K562 (cell line): ENCODE measurements at regions not wholly inside any gene's neighbourhood (a gene's known extent, or its start where the extent isn't known, plus 50 kb on each side); places are given as distances from the start of the nearest gene placed in this dataset.

Experiments used
- ATAC-seq: fragments of 200-7000 bp; cut with Tn5 transposase; 3 replicates; pipeline ENCODE4 v1.9.1; 2020; ENCODE audit warnings: moderate library complexity
- BruUV-seq: library from RNA; stranded (reverse); fragments of 400-500 nt; replicated peaks from 2 replicates; lab custom pipeline; 2021; lab: Mats Ljungman, UMichigan
- CTCF ChIA-PET: fragments of 300-600 bp; formaldehyde crosslinking; extraction: SDS; loops from one replicate; lab custom pipeline; 2021; ENCODE audit warnings: low intra/inter-chr PET ratio; lab: Yijun Ruan, JAX
- POLR2A ChIA-PET: fragments of 300-600, 350-650 bp; sonication (Branson Sonifier 250); formaldehyde crosslinking; extraction: SDS; loops from one replicate; lab custom pipeline; 2021; ENCODE audit warnings: antibody characterized with exemption, inconsistent platforms; lab: Yijun Ruan, JAX
- DNase-seq, 4 experiments: peaks; one replicate each; pipeline versions ENCODE4 v3.0.0 to v3.0.0-alpha.2; 2011 to 2018; ENCODE audit warnings: low spot score in 3 of 4, mixed read lengths in 3 of 4; ENCODE audit errors: extremely low read depth in 1 of 4
- FAIRE-seq: peaks from 2 replicates; lab custom pipeline; 2011; peaks lifted over from hg19 to GRCh38; lab: Jason Lieb, UNC
- H2AFZ ChIP-seq: 2 replicates; pipeline ENCODE4 v1.6.0; 2011; ENCODE audit warnings: low read depth, low read length, control low read depth, inconsistent platforms
- H3K27ac ChIP-seq: fragments of 200-600 bp; 3 replicates; pipeline ENCODE4 v1.8.0; 2011; ENCODE audit warnings: low read depth, mild to moderate bottlenecking, control low read depth, inconsistent platforms, low read length, moderate library complexity, mixed read lengths; ENCODE audit errors: extremely low read depth
- H3K27me3 ChIP-seq, 2 experiments: fragments of 300-600 bp in 1 of 2; 2 replicates in 1 of 2; 3 replicates in 1 of 2; pipeline versions ENCODE4 v1.6.0 to v1.8.0; 2011; ENCODE audit warnings: inconsistent platforms in 2 of 2, low read length in 2 of 2, mild to moderate bottlenecking in 1 of 2, mixed read lengths in 1 of 2, moderate library complexity in 1 of 2; ENCODE audit not compliant: control insufficient read depth in 2 of 2, insufficient read depth in 2 of 2
- H3K36me3 ChIP-seq: fragments of 300-600 bp; 3 replicates; pipeline ENCODE4 v1.8.0; 2011; ENCODE audit warnings: mild to moderate bottlenecking, low read length, inconsistent platforms; ENCODE audit not compliant: control insufficient read depth, insufficient read depth
- H3K4me1 ChIP-seq, 2 experiments: fragments of 200-600 bp in 1 of 2; replicated peaks in 1 of 2; 2 replicates in 1 of 2; 3 replicates in 1 of 2; pipeline versions ENCODE4 v1.5.1 to v1.8.0; 2011; ENCODE audit warnings: inconsistent platforms in 2 of 2, low read length in 2 of 2, mild to moderate bottlenecking in 1 of 2, mixed read lengths in 1 of 2, moderate library complexity in 1 of 2; ENCODE audit not compliant: control insufficient read depth in 2 of 2, insufficient read depth in 2 of 2
- H3K4me2 ChIP-seq: 2 replicates; pipeline ENCODE4 v1.6.1; 2011; ENCODE audit warnings: low read length, control low read depth, inconsistent platforms, mixed read lengths; ENCODE audit not compliant: insufficient read depth
- H3K4me3 ChIP-seq: fragments of 200-600 bp; sonication (generic), shearing (Covaris generic); 2 replicates; pipeline ENCODE4 v1.5.1; 2016; ENCODE audit warnings: control low read depth, inconsistent platforms
- H3K79me2 ChIP-seq: fragments of 200-600 bp; 3 replicates; pipeline ENCODE4 v1.8.0; 2011; ENCODE audit warnings: low read length, inconsistent platforms; ENCODE audit not compliant: control insufficient read depth, insufficient read depth
- H3K9ac ChIP-seq, 2 experiments: 2 replicates each; pipeline versions ENCODE4 v1.6.0 to v1.6.1; 2011; ENCODE audit warnings: low read depth in 2 of 2, low read length in 2 of 2, control low read depth in 1 of 2, inconsistent platforms in 1 of 2, mild to moderate bottlenecking in 1 of 2, mixed read lengths in 1 of 2; ENCODE audit not compliant: insufficient read depth in 1 of 2
- H3K9me1 ChIP-seq: one replicate; pipeline ENCODE4 v1.6.0; 2011; ENCODE audit warnings: inconsistent platforms, mild to moderate bottlenecking, low read length, moderate library complexity; ENCODE audit not compliant: control insufficient read depth, insufficient read depth
- H3K9me3 ChIP-seq: replicated peaks from 2 replicates; pipeline ENCODE4 v1.5.1; 2011; ENCODE audit warnings: low read depth, low read length, inconsistent platforms; ENCODE audit not compliant: control insufficient read depth, insufficient read depth
- H4K20me1 ChIP-seq: replicated peaks from 2 replicates; pipeline ENCODE4 v1.6.1; 2011; ENCODE audit warnings: low read length, inconsistent platforms, mixed read lengths; ENCODE audit not compliant: control insufficient read depth, insufficient read depth
- BCL6 ChIP-seq: fragments of 250-450 bp; sonication (Bioruptor Pico); IDR thresholded peaks from 2 replicates; pipeline ENCODE4 v1.4.0; 2020
- CHAMP1 ChIP-seq: fragments of 450-650 bp; IDR thresholded peaks from 2 replicates; pipeline ENCODE4 v1.6.1; 2016; ENCODE audit warnings: mild to moderate bottlenecking
- CHD4 ChIP-seq: fragments of 200-600 bp; sonication (generic); IDR thresholded peaks from 3 replicates; pipeline ENCODE4 v1.6.1; 2012; ENCODE audit warnings: low read depth, mild to moderate bottlenecking, mixed read lengths, low read length, inconsistent platforms; ENCODE audit not compliant: insufficient read depth, insufficient replicate concordance, poor library complexity, severe bottlenecking
- ETV5 ChIP-seq: sonication (generic); formaldehyde crosslinking; IDR thresholded peaks from 2 replicates; pipeline ENCODE4 v1.4.0; 2020; ENCODE audit warnings: low read depth, mild to moderate bottlenecking, missing genetic modification reagents
- HMBOX1 ChIP-seq: sonication (generic); IDR thresholded peaks from 2 replicates; pipeline ENCODE4 v1.6.1; 2016
- HNRNPK ChIP-seq: fragments of 200-400 bp; formaldehyde crosslinking; IDR thresholded peaks from one replicate; pipeline ENCODE4 v1.6.1; 2018; ENCODE audit warnings: mild to moderate bottlenecking, low read depth, low read length; ENCODE audit not compliant: poor library complexity, severe bottlenecking
- PRMT5 ChIP-seq: sonication (generic); formaldehyde crosslinking; IDR thresholded peaks from 2 replicates; pipeline ENCODE4 v1.5.0; 2020; ENCODE audit warnings: missing genetic modification reagents
- ZKSCAN1 ChIP-seq: fragments of 150-350 bp; IDR thresholded peaks from 2 replicates; pipeline ENCODE4 v1.6.1; 2016; ENCODE audit warnings: low read depth, low read length
- ZNF311 ChIP-seq: fragments of 250-450 bp; sonication (Bioruptor Pico); IDR thresholded peaks from 2 replicates; pipeline ENCODE4 v1.4.0; 2020; ENCODE audit warnings: mild to moderate bottlenecking, moderate library complexity
- ZNF584 ChIP-seq: fragments of 200-800 bp; sonication (Bioruptor generic); IDR thresholded peaks from 2 replicates; pipeline ENCODE4 v1.6.1; 2016; ENCODE audit warnings: low read depth, mild to moderate bottlenecking, missing genetic modification characterization, missing compliant biosample characterization
- ZNF717 ChIP-seq: fragments of 250-450 bp; sonication (Bioruptor Pico); IDR thresholded peaks from 2 replicates; pipeline ENCODE4 v1.5.0; 2021
- WGBS: fragments of 100-300 bp; shearing (Covaris generic); methylation state at CpG from one replicate; pipeline ENCODE4 v1.1.6; 2016; ENCODE audit warnings: low coverage, mixed read lengths; ENCODE audit not compliant: insufficient coverage; ENCODE audit errors: missing lambda C conversion rate; 5-methylcytosine and 5-hydroxymethylcytosine counted together
- in situ Hi-C: fragments of 300-500 bp; cut with MboI; formaldehyde crosslinking; loops from 4 replicates; pipeline ENCODE4 v1.15.0; 2018; ENCODE audit warnings: inconsistent platforms, mixed read lengths
- intact Hi-C: fragments of 100-400 bp; cut with micrococcal nuclease; formaldehyde crosslinking; loops from 2 replicates; pipeline ENCODE4 v1.14.2; 2022
- TF ChIP-seq, protein P1 (sequence below), 2 experiments: IDR thresholded peaks; 2 replicates each; pipeline ENCODE4 v1.6.1; 2011; ENCODE audit warnings: borderline replicate concordance in 1 of 2, control low read depth in 1 of 2, low read depth in 1 of 2, low read length in 1 of 2, mild to moderate bottlenecking in 1 of 2, mixed read lengths in 1 of 2, moderate library complexity in 1 of 2; ENCODE audit not compliant: insufficient read depth in 1 of 2, insufficient read length in 1 of 2, poor library complexity in 1 of 2, severe bottlenecking in 1 of 2; ENCODE audit errors: extremely low read depth in 1 of 2

- ATAC-seq: no peak
Measured at GRCh38 chr7:156220701-156221100, 408.4 kb upstream of the SHH start.

More at GRCh38 chr7:156220701-156221100, 408.4 kb upstream of the SHH start:
- TF ChIP-seq CHAMP1 (no peak), HMBOX1 (no peak), ZNF717 (CRISPR knock-in tag) (no peak), HNRNPK (no peak), BCL6 (CRISPR knock-in tag) (no peak), PRMT5 (CRISPR knock-in tag) (no peak), ZKSCAN1 (no peak), ETV5 (CRISPR knock-in tag) (no peak), ZNF311 (CRISPR knock-in tag) (no peak), ZNF584 (CRISPR knock-in tag) (no peak), CHD4 (no peak)
- TF ChIP-seq, protein P1, sequence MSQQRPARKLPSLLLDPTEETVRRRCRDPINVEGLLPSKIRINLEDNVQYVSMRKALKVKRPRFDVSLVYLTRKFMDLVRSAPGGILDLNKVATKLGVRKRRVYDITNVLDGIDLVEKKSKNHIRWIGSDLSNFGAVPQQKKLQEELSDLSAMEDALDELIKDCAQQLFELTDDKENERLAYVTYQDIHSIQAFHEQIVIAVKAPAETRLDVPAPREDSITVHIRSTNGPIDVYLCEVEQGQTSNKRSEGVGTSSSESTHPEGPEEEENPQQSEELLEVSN (IDR thresholded peaks at IDR 0.05; ENCODE audit: borderline replicate concordance in 1 of 2, extremely low read depth in 1 of 2, insufficient read depth in 1 of 2, insufficient read length in 1 of 2, low read depth in 1 of 2, low read length in 1 of 2, poor library complexity in 1 of 2, severe bottlenecking in 1 of 2): no peak
- CTCF ChIA-PET: no interaction called here
- POLR2A ChIA-PET: no interaction called here
- peaks cover 29 to 53% of the 10 kb centered on the region in 2 experiments for H3K27me3 ChIP-seq
- H3K9me1 ChIP-seq: no peaks in the 10 kb centered on the region
- H3K79me2 ChIP-seq: no peaks in the 10 kb centered on the region
- no peaks in the 10 kb centered on the region for H3K36me3 ChIP-seq
- H3K27ac ChIP-seq: no peak overlapping the region
- H3K9me3 ChIP-seq: no peaks in the 10 kb centered on the region
- no peak overlapping the region for H3K4me2 ChIP-seq
- no peak for FAIRE-seq
- H2AFZ ChIP-seq: no peak overlapping the region
- intact Hi-C loops (no loop called here), in situ Hi-C loops (no loop called here)
- whole genome bisulfite sequencing: 0% methylated on average over 10 of the region's 10 CpGs
- BruUV-seq: no TSS peak
- H4K20me1 ChIP-seq: peaks cover 7% of the 10 kb centered on the region; the same call in 1 of the 2 replicates
- no peaks in the 10 kb centered on the region for H3K4me1 ChIP-seq
- H3K4me3 ChIP-seq: no peak overlapping the region
- no peak overlapping the region for H3K9ac ChIP-seq
- DNase-seq: no peak
